ENCODE measurements at regions not wholly inside any gene's neighbourhood (a gene's known extent, or its start where the extent isn't known, plus 50 kb on each side); places are given as distances from the start of the nearest gene placed in this dataset.

- TF ChIP-seq CTCF (IDR thresholded peaks at IDR 0.05) (no peak), POLR2A (IDR thresholded peaks at IDR 0.05) (no peak)
- intact Hi-C loops (cut with DNase I; ENCODE audit: low total_unique reads) = no loop called here
- H3K4me3 ChIP-seq = no peak overlapping the region
- H3K27me3 ChIP-seq = no peaks in the 10 kb centered on the region
- no peaks in the 10 kb centered on the region for H3K4me1 ChIP-seq
- 83 to 96% methylated on average over 4 of the region's 4 CpGs for WGBS, 2 donors
- H3K36me3 ChIP-seq (ENCODE audit: low read depth, missing control alignments) = no peaks in the 10 kb centered on the region
- no peak overlapping the region for H3K27ac ChIP-seq
- no peak for DNase-seq
- no peaks in the 10 kb centered on the region for H3K9me3 ChIP-seq
Measured at GRCh38 chr15:70398694-70399093, 301.0 kb upstream of the TLE3 start.

GRCh38 chr15:70396807-70397206 lies 299.1 kb upstream of the TLE3 start:
- no peak for TF ChIP-seq CTCF (IDR thresholded peaks at IDR 0.05)
- TF ChIP-seq POLR2A (IDR thresholded peaks at IDR 0.05) = no peak

GRCh38 chr15:70395164-70395563 lies 297.4 kb upstream of the TLE3 start:
- H3K9me3 ChIP-seq = no peaks in the 10 kb centered on the region
- H3K4me1 ChIP-seq = no peaks in the 10 kb centered on the region
- 62 to 71% methylated on average over 11 of the region's 11 CpGs for WGBS, 2 donors
- DNase-seq = no peak
- intact Hi-C loops (cut with DNase I; ENCODE audit: low total_unique reads) = no loop called here
- no peak overlapping the region for H3K27ac ChIP-seq
- H3K36me3 ChIP-seq (ENCODE audit: low read depth, missing control alignments) = no peaks in the 10 kb centered on the region
- TF ChIP-seq CTCF (IDR thresholded peaks at IDR 0.05) (no peak), POLR2A (IDR thresholded peaks at IDR 0.05) (no peak)
- H3K4me3 ChIP-seq = no peak overlapping the region
- H3K27me3 ChIP-seq = no peaks in the 10 kb centered on the region

More at GRCh38 chr15:70396807-70397206, 299.1 kb upstream of the TLE3 start:
- no peaks in the 10 kb centered on the region for H3K9me3 ChIP-seq
- no peak overlapping the region for H3K27ac ChIP-seq
- H3K27me3 ChIP-seq = no peaks in the 10 kb centered on the region
- no peak for DNase-seq
- intact Hi-C loops (cut with DNase I; ENCODE audit: low total_unique reads) = no loop called here
- H3K4me3 ChIP-seq = no peak overlapping the region
- WGBS, 2 donors = 95 to 96% methylated on average over 9 of the region's 9 CpGs
- no peaks in the 10 kb centered on the region for H3K36me3 ChIP-seq (ENCODE audit: low read depth, missing control alignments)
- no peaks in the 10 kb centered on the region for H3K4me1 ChIP-seq

DNA sequence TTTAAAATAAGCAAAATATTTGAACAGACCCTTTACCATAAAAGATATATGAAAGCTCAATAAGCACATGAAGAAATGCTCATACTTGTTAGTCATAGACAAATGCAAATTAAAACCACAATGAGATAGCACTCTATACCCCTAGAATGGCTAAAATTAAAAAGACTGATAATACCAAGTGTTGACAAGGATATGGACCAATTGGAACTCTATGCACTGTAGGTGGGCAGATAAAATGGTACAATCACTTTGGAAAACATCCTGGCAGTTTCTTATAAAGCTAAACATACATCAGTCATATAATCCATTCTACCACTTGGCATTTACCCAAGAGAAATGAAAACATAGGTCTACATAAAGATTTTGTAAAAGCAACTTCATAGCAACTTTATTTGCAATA lies 293.0 kb upstream of the TLE3 start:
- Histone ChIP-seq H3K4me3 (no peak overlapping the region), H3K27ac (no peak overlapping the region), H3K36me3 (ENCODE audit: low read depth, missing control alignments) (no peaks in the 10 kb centered on the region), H3K4me1 (no peaks in the 10 kb centered on the region), H3K27me3 (no peaks in the 10 kb centered on the region), H3K9me3 (no peaks in the 10 kb centered on the region)
- intact Hi-C loops (cut with DNase I; ENCODE audit: low total_unique reads) = no loop called here
- no peak for TF ChIP-seq POLR2A (IDR thresholded peaks at IDR 0.05)
- no peak for TF ChIP-seq CTCF (IDR thresholded peaks at IDR 0.05)
- no peak for DNase-seq

- no peak overlapping the region for H3K4me3 ChIP-seq
- WGBS, 2 donors = 88 to 90% methylated on average over 2 of the region's 2 CpGs
- no peaks in the 10 kb centered on the region for H3K4me1 ChIP-seq
- intact Hi-C loops (cut with DNase I; ENCODE audit: low total_unique reads) = no loop called here
- DNase-seq = no peak
- H3K27me3 ChIP-seq = no peaks in the 10 kb centered on the region
- TF ChIP-seq POLR2A (IDR thresholded peaks at IDR 0.05) (no peak), CTCF (IDR thresholded peaks at IDR 0.05) (no peak)
- no peaks in the 10 kb centered on the region for H3K36me3 ChIP-seq (ENCODE audit: low read depth, missing control alignments)
- H3K9me3 ChIP-seq = no peaks in the 10 kb centered on the region
- no peak overlapping the region for H3K27ac ChIP-seq
Measured at GRCh38 chr15:70387993-70388392, 290.3 kb upstream of the TLE3 start.
